HL-60 (cell line): ENCODE measurements at regions not wholly inside any gene's neighbourhood (a gene's known extent, or its start where the extent isn't known, plus 50 kb on each side); places are given as distances from the start of the nearest gene placed in this dataset.
"Not testable (repeated sequence)": the region's sequence is repeated elsewhere in the genome, so short reads cannot be mapped to it uniquely, and the experiment has no call there.

Experiments used
- DNase-seq, 2 experiments: peaks; one replicate each; pipeline ENCODE4 v3.0.0-alpha.2; 2010 to 2020; ENCODE audit warnings: low read depth in 1 of 2, low spot score in 1 of 2
- H3K27ac ChIP-seq: fragments of 250-450 bp; sonication (Bioruptor Pico); replicated peaks from 2 replicates; pipeline ENCODE4 v1.5.1; 2020; ENCODE audit warnings: mild to moderate bottlenecking, moderate library complexity
- H3K27me3 ChIP-seq: fragments of 250-450 bp; sonication (Bioruptor Pico); 2 replicates; pipeline ENCODE4 v1.5.1; 2021; ENCODE audit warnings: mild to moderate bottlenecking, moderate library complexity; ENCODE audit not compliant: insufficient read depth, poor library complexity, severe bottlenecking
- H3K4me3 ChIP-seq: replicated peaks from 2 replicates; pipeline ENCODE4 v1.5.1; 2011; ENCODE audit warnings: mild to moderate bottlenecking, control low read depth, low read length; ENCODE audit not compliant: insufficient read depth
- GABPA ChIP-seq: IDR thresholded peaks from 2 replicates; pipeline ENCODE4 v1.6.1; 2012; ENCODE audit warnings: low read depth
- POLR2AphosphoS5 ChIP-seq: IDR thresholded peaks from 2 replicates; pipeline ENCODE4 v1.6.1; 2012; ENCODE audit warnings: low read depth
- SPI1 ChIP-seq: IDR thresholded peaks from 2 replicates; pipeline ENCODE4 v1.6.1; 2012; ENCODE audit warnings: low read depth, mild to moderate bottlenecking, borderline replicate concordance
- TF ChIP-seq, protein P1 (sequence below): IDR thresholded peaks from one replicate; pipeline ENCODE4 v1.5.1; 2011; ENCODE audit warnings: low read length, control low read depth, inconsistent platforms; ENCODE audit not compliant: insufficient read depth
- TF ChIP-seq, protein P2 (sequence below): IDR thresholded peaks from 2 replicates; pipeline ENCODE4 v1.6.1; 2012; ENCODE audit warnings: low read depth; ENCODE audit not compliant: insufficient replicate concordance

DNA sequence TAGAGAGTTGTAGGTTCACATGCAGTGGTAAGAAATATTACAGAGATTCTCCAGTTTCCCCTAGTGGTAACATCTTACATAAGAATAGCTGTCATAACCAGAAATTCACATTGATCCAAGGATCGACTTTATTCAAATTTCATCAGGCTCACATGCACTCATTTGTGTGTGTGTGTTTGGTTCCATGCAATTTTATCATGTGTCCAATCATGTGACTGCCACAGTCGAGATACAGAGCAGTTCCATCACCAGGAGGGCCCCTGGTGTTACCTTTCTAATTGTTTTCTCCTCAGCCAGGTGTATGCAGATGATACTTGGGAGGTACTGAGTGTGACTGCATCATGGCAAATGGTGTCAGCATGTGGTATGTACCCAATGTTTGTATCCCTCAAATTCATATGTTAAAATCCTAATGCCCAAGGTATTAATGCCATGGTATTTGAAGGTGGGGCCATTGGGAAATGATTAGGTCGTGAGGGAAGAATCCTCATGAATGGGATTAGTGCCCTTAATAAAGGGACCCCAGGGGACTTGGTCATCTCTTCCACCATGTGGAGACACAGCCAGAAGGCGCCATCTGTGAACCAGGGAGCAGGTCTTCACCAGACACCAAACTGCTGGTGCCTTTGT lies 126.3 kb downstream of the CXCL12 start:
- TF ChIP-seq, protein P1, sequence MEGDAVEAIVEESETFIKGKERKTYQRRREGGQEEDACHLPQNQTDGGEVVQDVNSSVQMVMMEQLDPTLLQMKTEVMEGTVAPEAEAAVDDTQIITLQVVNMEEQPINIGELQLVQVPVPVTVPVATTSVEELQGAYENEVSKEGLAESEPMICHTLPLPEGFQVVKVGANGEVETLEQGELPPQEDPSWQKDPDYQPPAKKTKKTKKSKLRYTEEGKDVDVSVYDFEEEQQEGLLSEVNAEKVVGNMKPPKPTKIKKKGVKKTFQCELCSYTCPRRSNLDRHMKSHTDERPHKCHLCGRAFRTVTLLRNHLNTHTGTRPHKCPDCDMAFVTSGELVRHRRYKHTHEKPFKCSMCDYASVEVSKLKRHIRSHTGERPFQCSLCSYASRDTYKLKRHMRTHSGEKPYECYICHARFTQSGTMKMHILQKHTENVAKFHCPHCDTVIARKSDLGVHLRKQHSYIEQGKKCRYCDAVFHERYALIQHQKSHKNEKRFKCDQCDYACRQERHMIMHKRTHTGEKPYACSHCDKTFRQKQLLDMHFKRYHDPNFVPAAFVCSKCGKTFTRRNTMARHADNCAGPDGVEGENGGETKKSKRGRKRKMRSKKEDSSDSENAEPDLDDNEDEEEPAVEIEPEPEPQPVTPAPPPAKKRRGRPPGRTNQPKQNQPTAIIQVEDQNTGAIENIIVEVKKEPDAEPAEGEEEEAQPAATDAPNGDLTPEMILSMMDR = no peak
- TF ChIP-seq SPI1 (no peak), POLR2AphosphoS5 (no peak)
- TF ChIP-seq, protein P2, sequence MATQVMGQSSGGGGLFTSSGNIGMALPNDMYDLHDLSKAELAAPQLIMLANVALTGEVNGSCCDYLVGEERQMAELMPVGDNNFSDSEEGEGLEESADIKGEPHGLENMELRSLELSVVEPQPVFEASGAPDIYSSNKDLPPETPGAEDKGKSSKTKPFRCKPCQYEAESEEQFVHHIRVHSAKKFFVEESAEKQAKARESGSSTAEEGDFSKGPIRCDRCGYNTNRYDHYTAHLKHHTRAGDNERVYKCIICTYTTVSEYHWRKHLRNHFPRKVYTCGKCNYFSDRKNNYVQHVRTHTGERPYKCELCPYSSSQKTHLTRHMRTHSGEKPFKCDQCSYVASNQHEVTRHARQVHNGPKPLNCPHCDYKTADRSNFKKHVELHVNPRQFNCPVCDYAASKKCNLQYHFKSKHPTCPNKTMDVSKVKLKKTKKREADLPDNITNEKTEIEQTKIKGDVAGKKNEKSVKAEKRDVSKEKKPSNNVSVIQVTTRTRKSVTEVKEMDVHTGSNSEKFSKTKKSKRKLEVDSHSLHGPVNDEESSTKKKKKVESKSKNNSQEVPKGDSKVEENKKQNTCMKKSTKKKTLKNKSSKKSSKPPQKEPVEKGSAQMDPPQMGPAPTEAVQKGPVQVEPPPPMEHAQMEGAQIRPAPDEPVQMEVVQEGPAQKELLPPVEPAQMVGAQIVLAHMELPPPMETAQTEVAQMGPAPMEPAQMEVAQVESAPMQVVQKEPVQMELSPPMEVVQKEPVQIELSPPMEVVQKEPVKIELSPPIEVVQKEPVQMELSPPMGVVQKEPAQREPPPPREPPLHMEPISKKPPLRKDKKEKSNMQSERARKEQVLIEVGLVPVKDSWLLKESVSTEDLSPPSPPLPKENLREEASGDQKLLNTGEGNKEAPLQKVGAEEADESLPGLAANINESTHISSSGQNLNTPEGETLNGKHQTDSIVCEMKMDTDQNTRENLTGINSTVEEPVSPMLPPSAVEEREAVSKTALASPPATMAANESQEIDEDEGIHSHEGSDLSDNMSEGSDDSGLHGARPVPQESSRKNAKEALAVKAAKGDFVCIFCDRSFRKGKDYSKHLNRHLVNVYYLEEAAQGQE = no peak
- Histone ChIP-seq H3K27ac (no peak overlapping the region), H3K27me3 (no peaks in the 10 kb centered on the region), H3K4me3 (no peak overlapping the region)
- DNase-seq = no peak

DNA sequence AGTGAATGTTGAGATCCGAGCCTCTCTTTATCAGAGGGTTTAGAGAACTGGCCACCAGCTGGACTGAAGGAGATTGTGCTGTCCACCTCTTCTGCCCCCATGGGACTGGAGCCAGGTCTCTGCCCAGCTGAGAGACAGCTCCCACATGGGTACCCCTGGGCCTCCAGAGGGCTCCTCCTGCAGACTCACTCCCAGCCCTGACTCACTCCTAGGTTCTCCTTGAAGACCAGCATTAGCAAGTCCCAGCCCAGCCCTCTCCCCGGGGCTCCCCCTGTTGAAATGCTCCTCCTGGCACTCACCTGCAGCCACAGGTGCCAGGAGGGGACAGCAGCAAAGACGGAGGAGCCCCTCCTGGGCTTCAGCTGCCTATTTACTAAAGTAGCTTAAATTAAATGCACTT lies 126.9 kb downstream of the CXCL12 start:
- no peak overlapping the region for H3K4me3 ChIP-seq

DNA sequence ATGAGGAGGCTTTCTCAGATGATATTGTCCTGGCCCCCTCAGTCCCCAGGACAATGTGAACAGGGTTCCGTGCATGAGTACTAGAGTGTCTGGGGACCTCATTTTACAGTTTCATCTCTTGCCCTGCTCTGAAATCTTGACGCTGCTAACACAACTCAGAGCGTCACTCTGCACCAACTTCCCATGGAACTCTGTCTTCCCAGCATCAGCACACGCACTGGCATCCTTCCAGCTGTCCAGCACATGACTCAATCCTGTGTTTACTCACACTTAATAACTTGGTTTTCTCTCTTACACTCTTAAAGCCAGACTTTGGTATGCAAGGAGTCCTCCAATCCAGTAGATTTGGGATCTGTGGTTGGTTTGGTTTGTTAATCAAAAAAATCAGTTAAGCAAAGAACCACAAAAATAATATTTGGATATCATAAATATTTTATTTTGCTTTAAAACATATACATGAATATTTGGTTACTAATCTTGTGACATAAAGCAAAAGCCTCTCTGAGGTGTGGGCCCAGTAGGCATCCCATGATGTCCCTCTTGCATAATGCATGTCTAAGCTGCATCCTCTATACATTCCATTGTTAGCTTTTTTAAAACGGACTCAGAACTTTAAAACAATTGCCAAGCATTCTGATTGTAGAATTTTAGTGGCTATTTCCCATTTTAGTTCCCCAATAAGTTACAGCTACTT lies 131.0 kb downstream of the CXCL12 start:
- Histone ChIP-seq H3K4me3 (no peak overlapping the region), H3K27ac (no peak overlapping the region), H3K27me3 (peaks cover 1% of the 10 kb centered on the region)
- DNase-seq = no peak
- TF ChIP-seq SPI1 (no peak), POLR2AphosphoS5 (no peak), GABPA (no peak)
- TF ChIP-seq, protein P1 = no peak
- TF ChIP-seq, protein P2 = no peak

More for the DNA sequence above, 126.9 kb downstream of the CXCL12 start:
- no peak for TF ChIP-seq SPI1
- TF ChIP-seq, protein P1 = no peak
- TF ChIP-seq, protein P2 = no peak
- TF ChIP-seq GABPA = no peak
- TF ChIP-seq POLR2AphosphoS5 = no peak
- no peaks in the 10 kb centered on the region for H3K27me3 ChIP-seq
- no peak for DNase-seq
- H3K27ac ChIP-seq = no peak overlapping the region

DNA sequence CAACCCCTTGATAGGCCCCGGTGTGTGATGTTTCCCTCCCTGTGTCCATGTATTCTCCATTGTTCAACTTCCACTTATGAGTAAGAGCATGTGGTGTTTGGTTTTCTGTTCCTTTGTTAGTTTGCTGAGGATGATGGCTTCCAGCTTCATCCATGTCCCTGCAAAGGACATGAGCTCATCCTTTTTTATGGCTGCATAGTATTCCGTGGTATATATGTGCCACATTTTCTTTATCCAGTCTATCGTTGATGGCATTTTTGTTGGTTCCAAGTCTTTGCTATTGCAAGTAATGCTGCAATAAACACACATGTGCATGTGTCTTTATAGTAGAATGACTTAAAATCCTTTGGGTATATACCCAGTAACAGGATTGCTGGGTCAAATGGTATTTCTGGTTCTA lies 132.3 kb downstream of the CXCL12 start:
- not testable (repeated sequence) for H3K27me3 ChIP-seq, DNase-seq, H3K27ac ChIP-seq, H3K4me3 ChIP-seq

DNA sequence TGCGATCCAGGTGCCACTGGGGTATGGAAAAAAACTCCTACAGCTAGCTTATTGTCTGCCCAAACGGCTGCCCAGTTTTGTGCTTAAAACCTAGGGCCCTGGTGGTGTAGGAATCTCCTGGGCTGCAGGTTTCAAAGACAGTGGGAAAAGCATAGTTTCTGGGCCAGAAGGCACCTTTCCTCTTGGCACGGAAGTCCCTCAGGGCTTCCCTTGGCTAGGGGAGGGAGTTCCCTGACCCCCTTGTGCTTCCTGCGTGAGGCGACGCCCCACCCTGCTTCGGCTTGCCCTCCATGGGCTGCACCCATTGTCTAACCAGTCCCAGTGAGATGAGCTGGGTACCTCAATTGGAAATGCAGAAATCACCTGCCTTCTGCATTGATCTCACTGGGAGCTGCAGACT lies 135.0 kb downstream of the CXCL12 start:
- not testable (repeated sequence) for DNase-seq, H3K27me3 ChIP-seq, H3K27ac ChIP-seq, H3K4me3 ChIP-seq
